ENCODE measurements at regions not wholly inside any gene's neighbourhood (a gene's known extent, or its start where the extent isn't known, plus 50 kb on each side); places are given as distances from the start of the nearest gene placed in this dataset.

GRCh38 chr13:57326532-57326931, 159.5 kb downstream of the PRR20E start:
- no peak overlapping the region for H3K4me3 ChIP-seq (ENCODE audit: extremely low read depth in 1 of 4, insufficient read depth in 2 of 4, low read depth in 3 of 4, low read length in 4 of 4)

More at GRCh38 chr13:57326532-57326931, 159.5 kb downstream of the PRR20E start:
- Histone ChIP-seq H3K79me2 (ENCODE audit: control insufficient read depth in 1 of 2, insufficient read depth in 2 of 2, low read length in 2 of 2) (no peaks in the 10 kb centered on the region), H2AK5ac (ENCODE audit: low read depth, low read length) (no peak overlapping the region), H3K27me3 (replicated peaks in 1 of 4; ENCODE audit: control insufficient read depth in 3 of 4, extremely low read depth in 1 of 4, insufficient read depth in 3 of 4, low read length in 3 of 4) (no peaks in the 10 kb centered on the region), H3K56ac (replicated peaks; ENCODE audit: insufficient read length, low read depth, low read length) (no peak overlapping the region), H3K4me1 (replicated peaks in 1 of 4; ENCODE audit: control insufficient read depth in 3 of 4, insufficient read depth in 4 of 4, low read length in 3 of 4) (no peaks in the 10 kb centered on the region), H3K9ac (replicated peaks in 1 of 4; ENCODE audit: extremely low read depth in 1 of 4, low read depth in 3 of 4, low read length in 3 of 4) (no peak overlapping the region), H2AFZ (ENCODE audit: low read length) (no peak overlapping the region), H4K20me1 (replicated peaks in 1 of 2; ENCODE audit: control insufficient read depth in 1 of 2, insufficient read depth in 2 of 2, low read length in 2 of 2) (no peaks in the 10 kb centered on the region), H4K5ac (ENCODE audit: insufficient read length, low read depth, low read length) (no peak overlapping the region), H3K23me2 (ENCODE audit: low read depth, low read length) (no peaks in the 10 kb centered on the region), H3K79me1 (ENCODE audit: low read depth, low read length) (no peaks in the 10 kb centered on the region), H3K23ac (ENCODE audit: insufficient read length) (no peak overlapping the region), H3K4me2 (ENCODE audit: insufficient read depth in 1 of 2, low read depth in 2 of 2, low read length in 2 of 2) (no peak overlapping the region), H4K91ac (replicated peaks; ENCODE audit: insufficient read length, low read length) (no peak overlapping the region), H2BK15ac (ENCODE audit: low read length) (no peak overlapping the region), H3K4ac (replicated peaks; ENCODE audit: insufficient read length, low read depth, low read length) (no peak overlapping the region), H3K36me3 (ENCODE audit: control insufficient read depth in 2 of 4, insufficient read depth in 4 of 4, low read length in 3 of 4) (no peaks in the 10 kb centered on the region), H3K9me3 (ENCODE audit: insufficient read depth in 2 of 2, low read depth in 1 of 2, low read length in 1 of 2) (no peaks in the 10 kb centered on the region), H2BK12ac (ENCODE audit: low read depth, low read length) (no peak overlapping the region), H2BK5ac (ENCODE audit: low read depth, low read length) (no peak overlapping the region), H3K27ac (ENCODE audit: low read depth, low read length) (no peak overlapping the region), H3K18ac (ENCODE audit: extremely low read depth, low read length) (no peak overlapping the region), H3K14ac (ENCODE audit: insufficient read length) (no peak overlapping the region), H2BK120ac (replicated peaks; ENCODE audit: low read depth, low read length) (no peak overlapping the region), H4K8ac (ENCODE audit: extremely low read depth, insufficient read depth, low read length) (no peak overlapping the region), H2BK20ac (ENCODE audit: low read length) (no peak overlapping the region)
- TF ChIP-seq NANOG (IDR thresholded peaks at IDR 0.05; ENCODE audit: insufficient read depth, low read depth, low read length, poor library complexity, severe bottlenecking) (no peak), SIN3A (conservative IDR thresholded peaks at IDR 0.05 in 1 of 2, IDR thresholded peaks at IDR 0.05 in 1 of 2; ENCODE audit: low read depth in 1 of 2, low read length in 2 of 2) (no peak)
- DNase-seq (ENCODE audit: low read depth in 1 of 2, low spot score in 2 of 2) (no peak), FAIRE-seq (no peak)
- POLR2A ChIA-PET (ENCODE audit: partially characterized antibody): no interaction called here
- CTCF ChIA-PET (ENCODE audit: partially characterized antibody): no interaction called here
- 91% methylated on average over 1 of the region's 1 CpG; no CpG with 5 or more reads in 1 of the 2 experiments for WGBS, 2 experiments (ENCODE audit: extremely low coverage in 1 of 2, insufficient coverage in 1 of 2, insufficient read length in 1 of 2, insufficient replicate concordance in 2 of 2, low coverage in 1 of 2, low lambda C conversion rate in 2 of 2, missing lambda C conversion rate in 1 of 2)

All from H1 (cell line).